Jurkat, Clone E6-1 (cell line): ENCODE measurements at regions not wholly inside any gene's neighbourhood (a gene's known extent, or its start where the extent isn't known, plus 50 kb on each side); places are given as distances from the start of the nearest gene placed in this dataset.
A peak's percentile ranks its signal among the peaks of the same experiment; 100 is the strongest.
"Not testable (repeated sequence)": the region's sequence is repeated elsewhere in the genome, so short reads cannot be mapped to it uniquely, and the experiment has no call there.

Experiments used
- DNase-seq: peaks from one replicate; pipeline ENCODE4 v3.0.0-alpha.2; 2011; ENCODE audit warnings: low read depth, low spot score
- H3K4me3 ChIP-seq: 2 replicates; pipeline ENCODE4 v1.5.1; 2011; ENCODE audit warnings: mild to moderate bottlenecking, low read length, control low read depth, moderate library complexity

DNA sequence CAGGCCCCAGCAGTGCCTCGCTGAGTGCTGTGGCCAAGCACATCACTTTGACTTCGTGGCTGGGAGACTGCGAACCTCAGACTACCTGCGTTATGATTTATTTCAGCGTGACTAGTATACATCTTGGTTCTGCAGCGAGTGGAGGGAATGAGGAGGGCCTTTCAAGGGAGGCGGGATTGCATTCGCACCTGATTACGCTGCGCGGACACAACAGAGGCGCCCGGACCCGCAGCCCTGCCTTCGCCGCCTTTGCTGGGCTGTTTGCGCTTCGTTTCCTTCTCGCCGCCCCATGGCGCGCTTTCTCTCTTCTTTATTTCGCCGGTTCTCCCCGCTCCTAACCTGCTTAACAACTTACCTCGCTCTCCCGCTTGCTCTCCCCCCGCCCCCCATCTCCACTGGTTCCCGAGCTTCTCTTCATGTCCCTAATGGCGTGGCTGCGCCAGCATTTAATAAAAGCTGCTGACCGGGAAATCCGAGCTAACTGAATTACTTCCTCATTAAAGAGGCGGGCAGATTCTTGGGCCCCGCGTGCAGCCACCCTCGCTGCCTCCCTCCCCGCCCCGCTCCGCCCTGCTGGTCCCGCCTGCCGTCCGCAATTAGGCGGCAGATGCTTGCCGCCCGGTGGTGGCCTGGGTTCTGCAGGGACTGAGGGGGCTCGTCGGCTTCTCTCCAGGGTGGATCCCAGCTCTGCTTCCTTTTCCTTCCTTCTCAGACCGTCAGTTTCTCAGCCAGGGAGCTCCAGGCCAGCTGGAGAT, 257.6 kb upstream of the SDK2 start:
- DNase-seq = no peak
- H3K4me3 ChIP-seq = no peak overlapping the region

DNA sequence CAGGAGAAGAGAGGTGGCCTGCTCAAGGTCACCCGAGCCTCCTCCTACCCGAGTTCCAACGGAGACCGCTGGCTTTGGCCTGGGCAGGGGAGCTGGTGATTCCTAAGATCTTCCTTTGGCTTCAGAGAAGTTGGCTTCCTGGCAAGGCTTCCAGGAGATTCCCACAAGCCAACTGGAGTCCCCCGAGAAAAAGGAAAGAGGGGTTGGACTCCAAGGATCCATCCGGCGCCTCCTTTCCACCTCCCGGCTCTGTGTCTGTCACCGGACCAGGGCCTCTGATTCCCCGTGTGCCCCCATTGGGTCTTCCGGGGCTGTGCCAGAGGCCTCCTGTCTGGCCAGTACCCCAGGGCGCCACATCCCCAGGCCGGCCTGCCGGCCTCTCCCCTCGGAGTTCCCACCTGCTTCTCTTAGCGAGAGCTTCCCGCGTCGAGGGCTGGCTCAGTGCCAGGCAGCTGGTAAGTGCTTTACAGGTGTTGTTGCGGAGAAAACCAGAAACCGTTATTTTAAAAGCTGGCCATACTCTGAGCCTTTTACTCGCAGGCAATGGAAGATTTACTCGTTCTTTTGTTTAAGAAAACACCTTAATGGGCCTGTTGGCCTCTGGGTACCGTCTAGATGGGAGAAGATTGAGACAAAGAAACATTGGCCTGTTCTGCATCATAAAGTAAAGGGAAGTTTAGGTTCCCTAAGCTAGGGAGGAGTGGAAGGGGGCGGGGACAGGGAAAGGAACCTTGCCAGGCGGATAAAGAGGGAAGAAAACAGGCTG, 258.4 kb upstream of the SDK2 start:
- H3K4me3 ChIP-seq = no peak overlapping the region
- peak; percentile 60 for DNase-seq

DNA sequence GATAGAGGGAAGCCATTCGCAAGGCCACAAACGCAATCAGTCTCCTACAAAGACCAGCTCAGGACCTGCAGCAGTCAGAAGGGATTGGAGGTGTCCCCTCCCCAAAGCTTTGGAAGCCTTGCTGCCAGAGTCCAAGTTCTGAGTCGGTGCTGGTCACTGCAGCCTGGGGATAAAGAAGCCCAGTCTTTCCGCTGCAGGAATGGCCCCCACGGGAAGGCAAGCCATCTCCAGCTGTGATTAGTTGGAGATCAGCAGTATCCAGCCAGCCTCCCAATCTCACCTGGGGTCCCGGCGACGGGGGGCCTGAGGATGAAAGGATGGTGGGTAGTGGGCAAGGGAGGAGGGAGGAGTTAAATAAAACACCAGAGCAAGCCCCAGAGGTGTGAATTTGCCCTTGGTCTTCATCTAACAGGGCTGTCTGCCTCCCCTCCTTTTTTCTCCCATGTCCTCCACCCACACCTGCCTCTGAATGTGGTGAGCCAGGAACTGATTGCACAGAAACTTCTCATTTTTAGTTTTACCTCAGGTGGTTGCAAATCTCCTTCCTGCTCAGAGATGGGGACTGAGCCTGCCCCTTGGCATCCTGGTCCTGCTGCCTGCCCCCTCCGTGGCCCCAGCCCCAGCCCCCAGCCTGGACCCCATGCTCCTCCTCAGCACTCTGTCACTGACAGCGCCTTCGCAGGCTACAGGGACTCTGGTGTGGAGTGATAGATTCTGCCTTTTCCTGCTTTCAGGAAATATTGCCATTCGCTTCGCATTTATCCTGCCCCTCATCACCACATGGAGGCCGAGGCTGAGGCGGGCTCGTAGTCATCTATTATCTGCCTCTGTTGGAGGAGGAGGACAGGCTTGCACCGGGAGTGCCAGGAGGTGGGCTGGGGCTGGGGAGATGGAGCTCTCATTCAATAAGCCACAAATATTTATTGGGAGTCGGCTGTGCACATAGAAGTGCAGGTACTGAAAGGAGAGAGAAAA, 262.9 kb upstream of the SDK2 start:
- no peak for DNase-seq
- H3K4me3 ChIP-seq = no peak overlapping the region

DNA sequence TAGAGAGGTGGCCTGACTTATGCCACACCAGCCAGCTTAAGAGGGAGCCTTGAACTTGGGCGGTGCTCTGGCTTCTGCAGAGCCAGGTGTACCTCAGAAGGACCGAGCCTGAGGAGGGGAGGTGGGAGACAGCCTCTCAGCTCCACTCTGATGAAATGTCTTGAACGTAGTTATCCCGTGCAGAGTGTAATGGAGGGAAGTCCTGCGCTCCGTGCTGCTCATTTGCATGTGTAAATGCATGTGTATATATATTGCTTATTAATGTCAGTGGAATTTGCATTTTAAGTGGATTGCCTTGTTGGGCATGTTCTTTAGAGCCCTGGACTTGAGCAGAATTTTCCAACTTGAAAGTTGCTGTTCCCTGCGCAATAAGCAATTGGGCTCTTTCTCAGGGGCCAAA, 264.9 kb upstream of the SDK2 start:
- no peak for DNase-seq
- H3K4me3 ChIP-seq = no peak overlapping the region

DNA sequence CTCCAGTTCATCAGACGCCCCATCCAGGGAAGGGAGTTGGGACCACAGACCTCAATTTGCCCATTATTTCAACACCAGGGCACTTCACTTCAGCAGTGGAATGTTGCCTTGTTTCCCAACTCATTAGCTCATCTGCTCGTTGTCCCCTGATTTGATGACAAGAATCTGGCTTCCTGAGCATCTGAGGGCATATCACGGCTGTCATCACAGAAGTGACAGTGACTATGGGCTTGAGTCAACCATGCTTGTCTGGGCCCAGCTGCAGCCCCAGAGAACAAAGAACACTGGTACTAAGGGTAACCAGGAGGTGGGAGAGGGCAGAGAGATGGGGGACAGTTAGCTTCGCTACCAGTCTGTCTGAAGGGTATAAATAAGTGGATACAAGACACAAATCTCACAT, 266.0 kb upstream of the SDK2 start:
- H3K4me3 ChIP-seq = no peak overlapping the region
- no peak for DNase-seq

DNA sequence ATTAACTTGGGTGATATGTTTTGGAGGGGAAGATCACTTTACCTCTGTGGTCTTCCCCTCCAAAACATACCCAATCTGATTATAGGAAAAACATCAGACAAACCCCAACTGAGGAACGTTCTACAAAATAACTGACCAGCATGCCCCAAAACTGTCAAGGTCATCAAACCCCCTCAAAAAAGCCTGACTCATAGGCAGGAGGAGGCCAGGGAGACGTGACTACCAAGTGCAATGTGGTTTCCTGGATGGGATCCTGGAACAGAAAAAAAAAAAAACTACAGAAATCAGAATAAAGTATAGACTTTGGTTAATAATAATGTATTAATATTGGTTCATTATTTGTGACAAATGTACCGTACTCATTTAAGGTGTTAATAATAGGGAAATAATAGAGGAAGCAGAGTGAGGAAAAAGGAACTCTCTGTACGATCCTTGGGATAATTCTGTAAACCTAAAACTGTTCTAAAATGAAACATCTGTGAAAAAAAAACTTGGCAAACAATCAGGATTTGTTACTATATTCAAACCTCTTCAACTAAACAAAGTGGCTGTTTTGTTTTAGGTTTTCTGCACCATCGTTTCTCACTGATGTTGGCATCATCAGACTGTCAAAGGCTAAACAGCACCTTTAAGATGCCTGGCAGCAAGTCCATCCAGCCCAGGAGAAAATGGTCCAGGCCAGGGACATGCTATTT, 266.7 kb upstream of the SDK2 start:
- H3K4me3 ChIP-seq = no peak overlapping the region
- no peak for DNase-seq

DNA sequence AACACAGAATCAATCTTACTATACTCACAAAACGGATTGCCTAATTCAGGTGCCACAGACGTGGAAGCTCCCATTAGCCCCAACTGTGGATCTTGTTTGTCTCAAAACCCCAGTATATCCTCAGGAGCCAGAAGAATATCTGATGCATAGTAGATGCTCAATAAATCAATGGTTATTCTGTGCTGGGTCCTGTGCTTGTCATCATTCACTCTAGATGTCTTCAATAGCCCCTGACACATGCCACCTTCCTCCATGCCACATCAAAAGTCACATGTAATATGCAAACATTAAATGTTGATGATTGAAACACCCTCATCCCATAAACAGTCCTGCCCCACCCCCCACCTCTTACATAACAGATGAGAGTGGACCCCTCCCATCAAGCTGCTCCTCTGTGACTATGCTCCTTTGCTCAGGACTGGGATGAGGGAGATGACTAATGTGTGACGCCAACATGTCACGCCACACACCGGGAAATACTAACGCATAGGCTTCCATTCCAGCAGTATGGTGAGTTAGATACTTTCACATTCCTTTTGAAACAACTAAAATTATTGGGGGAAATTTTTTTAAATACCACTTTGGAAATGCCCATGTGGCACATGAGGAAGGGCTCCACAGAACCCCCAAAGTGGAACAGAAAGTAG, 267.6 kb upstream of the SDK2 start:
- DNase-seq = no peak
- H3K4me3 ChIP-seq = no peak overlapping the region

DNA sequence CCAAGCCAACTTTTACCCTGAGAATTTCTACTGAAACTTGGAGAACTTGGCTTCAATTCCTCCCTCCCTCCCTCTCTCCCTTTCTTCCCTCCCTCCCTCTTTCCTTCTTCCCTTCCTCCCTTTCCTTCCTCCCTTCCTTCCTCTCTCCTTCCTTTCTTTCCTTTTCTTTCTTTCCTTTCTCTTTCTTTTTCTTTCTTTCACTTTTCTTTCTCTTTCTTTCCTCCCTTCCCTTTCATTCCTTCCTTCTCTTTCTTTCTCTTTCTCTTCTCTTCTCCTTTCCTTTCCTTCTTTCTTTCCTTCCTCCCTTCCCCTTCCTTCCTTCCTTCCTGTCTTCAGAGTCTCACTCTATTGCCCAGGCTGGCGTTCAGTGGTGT, 268.1 kb upstream of the SDK2 start:
- DNase-seq = no peak
- H3K4me3 ChIP-seq = no peak overlapping the region

DNA sequence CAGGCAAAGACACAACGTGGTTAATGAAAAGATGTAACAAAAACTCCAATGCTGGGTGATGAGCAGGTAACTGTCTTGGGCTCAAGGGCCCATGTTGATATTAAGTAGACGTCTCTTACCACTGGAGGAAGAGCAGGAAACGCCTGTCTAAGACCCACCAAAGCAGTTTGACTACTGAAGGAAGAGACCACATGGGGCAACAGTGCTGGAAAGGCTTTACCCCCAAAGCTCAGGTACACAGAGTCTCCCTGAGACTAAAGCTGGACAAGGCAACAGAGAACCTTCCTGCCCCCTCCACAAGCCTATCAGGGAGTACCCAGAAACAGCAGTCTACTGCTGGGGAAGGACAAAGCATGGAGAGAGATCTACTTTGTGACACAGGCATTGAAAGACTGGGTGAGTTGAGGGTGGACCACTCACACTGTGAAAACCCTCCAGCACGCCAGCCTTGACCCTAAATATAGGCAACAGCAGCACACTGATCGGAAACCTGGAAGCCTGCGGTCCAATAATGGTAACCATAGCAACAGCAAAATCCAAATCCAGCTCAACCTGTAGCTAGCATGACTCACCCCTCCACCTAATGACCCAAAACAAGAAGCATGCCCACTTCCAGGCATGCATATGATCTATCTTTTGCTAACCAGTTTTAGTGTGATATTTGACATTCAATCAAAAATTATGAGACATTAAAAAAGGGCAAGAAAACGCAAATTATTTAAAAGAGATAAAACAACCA, 270.5 kb upstream of the SDK2 start:
- DNase-seq = no peak
- no peak overlapping the region for H3K4me3 ChIP-seq

DNA sequence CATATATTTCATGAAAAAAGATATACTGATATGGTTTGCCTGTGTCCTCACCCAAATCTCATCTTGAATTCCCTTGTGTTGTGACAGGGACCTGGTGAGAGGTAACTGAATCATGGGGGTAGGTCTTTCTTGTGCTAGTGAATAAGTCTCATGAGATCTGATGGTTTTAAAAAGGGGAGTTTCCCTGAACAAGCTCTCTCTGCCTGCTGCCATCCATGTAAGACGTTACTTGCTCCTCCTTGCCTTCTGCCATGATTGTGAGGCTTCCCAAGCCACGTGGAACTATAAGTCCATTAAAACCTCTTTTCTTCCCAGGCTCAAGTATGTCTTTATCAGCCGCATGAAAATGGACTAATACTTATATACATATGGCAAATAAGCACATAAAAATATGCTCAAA, 274.8 kb upstream of the SDK2 start:
- not testable (repeated sequence) for H3K4me3 ChIP-seq, DNase-seq

DNA sequence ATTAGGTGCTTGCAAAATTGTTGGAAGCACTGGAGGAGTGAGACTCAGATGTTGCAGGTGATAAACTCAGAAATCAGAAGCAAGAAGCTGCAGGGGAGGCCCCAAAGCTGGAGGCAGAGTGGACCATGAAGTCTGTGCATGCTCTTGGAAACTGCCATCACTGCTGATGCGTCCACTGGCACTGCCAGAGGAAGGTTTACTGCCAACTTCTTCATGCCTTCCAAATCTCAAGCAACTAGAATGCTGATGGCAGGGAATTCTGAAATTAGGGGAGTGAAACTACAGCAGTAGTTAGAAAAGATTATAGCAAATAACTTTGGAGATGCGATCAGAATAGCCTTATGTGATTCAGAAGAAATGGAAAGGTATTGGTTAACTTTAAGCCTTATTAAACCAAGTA, 277.1 kb upstream of the SDK2 start:
- H3K4me3 ChIP-seq = no peak overlapping the region
- no peak for DNase-seq

DNA sequence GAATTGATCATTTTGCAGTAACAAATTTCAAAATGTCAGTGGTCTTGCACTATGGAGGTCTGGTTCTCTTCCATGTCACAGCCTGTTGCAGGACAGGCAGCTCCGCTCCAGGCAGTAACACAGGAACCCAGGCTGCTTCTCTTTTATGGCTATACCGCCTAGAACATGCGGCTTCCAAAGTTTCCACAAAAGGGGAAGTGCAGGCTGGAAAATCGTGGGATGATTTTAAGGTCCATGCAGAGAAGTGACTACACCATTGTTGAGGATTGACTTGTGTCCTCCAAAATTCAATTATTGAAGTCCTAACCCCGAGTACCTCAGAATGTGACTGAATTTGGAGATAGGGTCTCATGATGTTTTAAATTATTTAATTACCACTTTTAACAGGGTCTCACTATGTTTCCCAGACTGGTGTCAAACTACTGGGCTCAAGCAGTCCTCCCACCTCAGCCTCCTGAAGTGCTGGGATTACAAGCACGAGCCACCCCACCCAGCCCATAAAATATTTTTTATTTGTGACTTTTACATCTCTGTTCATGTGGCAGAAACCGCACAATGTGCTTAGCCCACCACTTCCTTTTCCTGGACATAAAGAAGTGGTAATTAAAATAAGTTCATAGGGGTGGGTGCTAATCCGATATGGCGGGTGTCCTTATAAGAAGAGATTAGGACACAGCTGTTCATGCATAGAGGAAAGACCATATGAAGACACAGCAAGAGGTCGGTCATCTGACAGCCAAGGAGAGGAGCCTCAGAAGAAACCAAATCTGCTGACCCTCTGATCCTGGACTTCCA, 279.2 kb upstream of the RPL38 start:
- no peak overlapping the region for H3K4me3 ChIP-seq
- DNase-seq = peak; percentile 25

DNA sequence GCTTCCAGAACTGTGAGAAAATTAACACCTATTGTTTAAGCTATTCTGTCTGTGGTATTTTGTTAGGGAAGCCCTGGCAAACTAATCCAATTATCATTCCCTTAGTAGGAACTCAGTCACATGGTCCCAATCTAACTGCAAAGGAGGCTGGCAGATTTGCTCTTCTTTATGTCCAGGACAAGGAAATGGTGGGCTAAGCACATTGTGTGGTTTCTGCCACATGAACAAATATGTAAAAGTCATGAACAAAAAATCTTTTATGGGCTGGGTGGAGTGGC, 278.6 kb upstream of the RPL38 start:
- DNase-seq = no peak
- H3K4me3 ChIP-seq = no peak overlapping the region

DNA sequence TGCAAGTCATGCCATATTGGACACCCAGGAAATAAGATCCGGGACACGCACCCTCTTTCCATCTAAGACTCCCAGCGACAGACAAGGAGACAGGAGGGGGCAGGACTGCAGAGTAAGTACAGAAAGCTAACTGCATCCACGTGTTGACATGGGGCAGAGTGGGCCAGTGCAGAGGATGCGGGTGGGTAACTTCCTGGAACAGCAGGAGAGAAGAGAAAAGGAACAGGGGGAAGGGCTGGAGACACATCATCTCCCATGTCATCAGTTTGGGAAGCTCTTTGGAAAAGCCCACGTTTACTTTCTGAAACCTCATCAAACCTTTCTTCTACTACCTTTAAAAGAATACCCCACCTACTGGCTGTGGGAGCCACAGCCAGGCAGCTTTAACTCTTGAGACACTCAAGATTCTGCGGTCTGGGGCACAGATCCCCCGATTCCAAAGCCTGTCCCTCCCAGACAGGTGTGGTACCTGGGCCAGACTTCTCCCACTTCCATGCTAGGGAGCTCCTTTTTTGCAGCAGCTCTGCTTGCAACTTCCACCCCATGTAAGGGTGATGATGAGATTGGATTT, 273.5 kb upstream of the RPL38 start:
- no peak for DNase-seq
- H3K4me3 ChIP-seq = no peak overlapping the region

DNA sequence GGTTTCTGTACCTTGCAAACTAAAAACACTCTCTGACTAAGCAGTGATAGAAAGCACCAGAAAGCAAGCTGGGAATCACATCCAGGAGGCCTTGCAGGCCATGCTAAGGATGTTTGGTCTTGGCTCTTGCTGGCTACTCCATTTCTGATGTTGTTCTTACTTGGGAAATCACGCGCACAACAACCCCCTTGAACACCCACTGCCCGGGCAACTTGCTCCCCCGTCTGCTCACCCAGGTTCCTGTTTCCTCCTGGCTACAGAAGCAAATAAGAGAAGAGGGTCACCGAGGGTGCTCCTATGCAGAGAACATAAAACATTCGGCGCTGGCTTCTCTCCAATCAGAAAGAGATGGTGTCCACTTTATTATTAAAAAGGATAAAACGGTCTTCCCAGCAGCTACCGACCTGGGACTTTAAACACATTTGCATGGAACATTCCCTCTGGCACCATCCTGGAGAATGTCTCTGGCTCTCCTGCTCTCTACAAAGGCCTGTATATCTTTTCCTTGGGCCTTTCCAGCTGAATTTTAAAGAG, 271.2 kb upstream of the RPL38 start:
- no peak overlapping the region for H3K4me3 ChIP-seq

DNA sequence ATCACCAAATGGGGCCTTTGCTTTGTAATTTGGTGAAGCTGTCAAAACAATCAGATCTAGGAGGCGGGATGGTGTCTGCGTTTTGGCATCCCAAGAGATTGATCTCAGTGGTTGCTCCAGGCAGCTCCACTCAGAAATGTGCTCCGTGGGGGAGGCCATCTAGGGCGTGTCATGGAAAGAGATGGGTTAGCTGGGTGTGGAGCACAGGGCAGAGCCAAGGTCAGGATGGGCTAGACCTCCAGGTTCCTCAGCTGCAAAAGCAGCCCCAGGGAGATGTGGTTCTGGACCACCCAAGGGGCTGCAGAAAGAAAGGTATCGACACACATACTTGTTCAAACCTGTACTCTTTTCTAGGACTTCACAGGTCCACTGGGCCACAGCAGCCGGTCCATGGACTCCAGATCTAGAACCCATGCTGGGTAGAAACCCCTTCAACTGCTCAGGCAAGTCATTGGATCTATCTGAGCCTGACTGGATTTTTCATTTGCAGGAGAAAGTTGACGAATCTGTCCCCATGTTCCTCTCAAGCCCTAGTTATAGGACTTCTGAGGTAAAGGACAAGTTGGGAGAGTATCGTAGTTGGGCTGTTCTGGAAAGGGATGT, 270.2 kb upstream of the RPL38 start:
- H3K4me3 ChIP-seq = no peak overlapping the region
- DNase-seq = no peak

More for the DNA sequence above, 271.2 kb upstream of the RPL38 start:
- DNase-seq = no peak

DNA sequence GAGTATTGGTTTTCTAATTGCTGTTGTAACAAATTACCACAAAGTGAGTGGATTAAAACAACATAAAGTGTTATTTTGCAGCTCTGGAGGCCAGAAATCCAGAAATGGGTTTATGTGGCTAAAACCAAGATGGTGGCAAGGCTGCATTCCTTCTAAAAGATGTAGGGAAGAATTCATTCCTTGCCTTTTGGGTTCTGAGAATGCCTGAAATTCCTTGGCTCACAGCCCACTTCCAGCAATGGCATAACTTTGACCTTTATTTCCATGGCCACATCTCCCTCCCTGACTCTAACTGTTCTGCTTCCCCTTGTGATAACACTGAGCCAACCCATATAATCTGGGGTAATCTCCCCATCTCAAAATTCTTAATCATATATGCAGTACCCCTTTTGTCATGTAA, 269.6 kb upstream of the RPL38 start:
- DNase-seq = no peak
- H3K4me3 ChIP-seq = no peak overlapping the region
